Stomach (tissue), 4 donors: ENCODE measurements at regions not wholly inside any gene's neighbourhood (a gene's known extent, or its start where the extent isn't known, plus 50 kb on each side); places are given as distances from the start of the nearest gene placed in this dataset.

ENCODE experiments used
- CTCF ChIP-seq, 7 experiments: fragments of 450-650 bp in 4 of 7; fragments of 200-600 bp in 3 of 7; sonication (generic) in 3 of 7; IDR thresholded peaks; one replicate each; pipeline ENCODE4 v1.5.1; 2016 to 2019; ENCODE audit warnings: antibody characterized with exemption in 7 of 7, control low read depth in 2 of 7, mild to moderate bottlenecking in 1 of 7
- EP300 ChIP-seq: sonication (generic); formaldehyde crosslinking; IDR thresholded peaks from one replicate; pipeline ENCODE4 v1.6.1; 2017; ENCODE audit warnings: antibody characterized with exemption
- POLR2A ChIP-seq, 4 donors: fragments of 450-650 bp; IDR thresholded peaks; one replicate each; pipeline ENCODE4 v1.6.1; 2016; ENCODE audit warnings: antibody characterized with exemption in 4 of 4, control low read depth in 2 of 4, mild to moderate bottlenecking in 1 of 4, moderate library complexity in 1 of 4
- POLR2AphosphoS5 ChIP-seq, 3 donors: sonication (generic); formaldehyde crosslinking; IDR thresholded peaks; one replicate each; pipeline ENCODE4 v1.6.1; 2016; ENCODE audit warnings: antibody characterized with exemption in 3 of 3

- no peak for TF ChIP-seq CTCF (IDR thresholded peaks at IDR 0.05)
- no peak for TF ChIP-seq POLR2AphosphoS5 (IDR thresholded peaks at IDR 0.05)
- no peak for TF ChIP-seq EP300
- TF ChIP-seq POLR2A (IDR thresholded peaks at IDR 0.05): no peak
Measured at GRCh38 chr4:159047478-159048165, 55.3 kb upstream of the RAPGEF2 start.
